Stimulated activated naive B cell treated with anti-CD40 and anti-IgM and Interleukin-4, amounts not matched to agents 10 μg/mL and 1 μg/mL and 100 μg/mL, for 72 hours (primary cell): ENCODE measurements at regions not wholly inside any gene's neighbourhood (a gene's known extent, or its start where the extent isn't known, plus 50 kb on each side); places are given as distances from the start of the nearest gene placed in this dataset.

Source experiments
- ATAC-seq, 2 donors: fragments of 150-1000 bp; cut with Tn5 transposase; replicated peaks; 2 replicates each; pipeline ENCODE4 v1.10.0; 2021; ENCODE audit warnings: moderate library complexity in 1 of 2
- DNase-seq: peaks from one replicate; pipeline ENCODE4 v3.0.0; 2021
- H3K27ac Mint-ChIP-seq: one replicate; pipeline ENCODE4 v1.8.0; 2022; ENCODE audit warnings: mild to moderate bottlenecking, mixed read lengths
- H3K27me3 Mint-ChIP-seq, 2 donors: one replicate each; pipeline ENCODE4 v1.8.0; 2022; ENCODE audit warnings: mixed read lengths in 2 of 2
- H3K36me3 Mint-ChIP-seq, 2 donors: one replicate each; pipeline ENCODE4 v1.8.0; 2022; ENCODE audit warnings: mixed read lengths in 2 of 2, mild to moderate bottlenecking in 1 of 2
- H3K4me1 Mint-ChIP-seq, 2 donors: one replicate each; pipeline ENCODE4 v1.8.0; 2022; ENCODE audit warnings: mixed read lengths in 2 of 2, mild to moderate bottlenecking in 1 of 2
- H3K4me3 Mint-ChIP-seq, 2 donors: one replicate each; pipeline ENCODE4 v1.8.0; 2022; ENCODE audit warnings: mild to moderate bottlenecking in 2 of 2, mixed read lengths in 2 of 2, moderate library complexity in 1 of 2
- H3K9me3 Mint-ChIP-seq, 2 donors: one replicate each; pipeline ENCODE4 v1.8.0; 2022; ENCODE audit warnings: mixed read lengths in 2 of 2, mild to moderate bottlenecking in 1 of 2

DNA sequence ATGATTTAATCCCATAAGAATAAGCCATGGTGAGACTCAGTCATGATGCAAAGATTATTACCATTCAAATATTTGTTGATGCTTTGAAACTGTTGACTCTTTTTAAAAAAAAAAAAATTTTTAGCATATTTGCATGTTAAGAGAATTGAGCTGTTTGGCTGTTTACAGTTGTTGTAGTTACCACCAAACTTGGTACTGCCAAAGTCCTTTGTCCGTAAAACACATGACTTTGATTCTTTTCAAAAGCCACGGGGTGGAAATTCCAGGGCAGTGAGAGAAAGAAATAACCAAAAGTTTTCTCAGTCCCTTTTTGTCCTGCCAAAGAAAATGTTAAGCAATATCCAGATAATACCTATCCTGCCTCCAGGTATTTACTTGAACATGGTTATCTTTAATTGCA, 474.8 kb downstream of the METTL4 start:
- Mint-ChIP-seq H3K4me1 (peaks cover 0 to under 1% of the 10 kb centered on the region in 2 donors), H3K4me3 (no peak overlapping the region), H3K27ac (no peak overlapping the region), H3K36me3 (no peaks in the 10 kb centered on the region), H3K27me3 (no peaks in the 10 kb centered on the region), H3K9me3 (peaks cover 0 to 1% of the 10 kb centered on the region in 2 donors)
- DNase-seq: no peak
- ATAC-seq: no peak

DNA sequence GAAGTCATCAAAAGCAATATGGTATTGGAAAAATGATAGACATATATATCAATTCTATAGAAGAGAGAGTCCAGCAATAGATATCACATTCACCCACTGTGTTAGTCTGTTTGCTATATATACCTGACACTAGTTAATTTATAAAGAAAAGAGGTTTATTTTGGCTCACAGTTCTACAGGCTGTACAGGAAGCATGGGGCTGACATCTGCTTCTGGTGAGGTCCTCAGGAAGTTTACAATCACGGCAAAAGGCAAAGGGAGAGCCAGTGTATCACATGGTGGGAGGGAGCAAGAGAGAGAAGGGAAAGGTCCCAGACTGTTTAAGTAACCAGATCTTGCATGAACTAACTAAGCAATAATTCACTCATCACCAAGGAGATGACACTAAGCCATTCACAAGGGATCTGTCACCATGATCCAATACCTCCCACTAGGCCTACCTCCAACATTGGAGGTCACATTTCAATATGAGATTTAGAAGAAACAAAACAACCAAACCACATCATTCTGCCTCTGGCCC, 470.6 kb downstream of the METTL4 start:
- Mint-ChIP-seq H3K4me1 (peaks cover 7 to 8% of the 10 kb centered on the region in 2 donors), H3K27me3 (peaks cover 0 to 6% of the 10 kb centered on the region in 2 donors), H3K9me3 (peaks cover 0 to 1% of the 10 kb centered on the region in 2 donors), H3K36me3 (no peaks in the 10 kb centered on the region), H3K27ac (no peak overlapping the region), H3K4me3 (no peak overlapping the region)
- ATAC-seq (no peak), DNase-seq (no peak)

DNA sequence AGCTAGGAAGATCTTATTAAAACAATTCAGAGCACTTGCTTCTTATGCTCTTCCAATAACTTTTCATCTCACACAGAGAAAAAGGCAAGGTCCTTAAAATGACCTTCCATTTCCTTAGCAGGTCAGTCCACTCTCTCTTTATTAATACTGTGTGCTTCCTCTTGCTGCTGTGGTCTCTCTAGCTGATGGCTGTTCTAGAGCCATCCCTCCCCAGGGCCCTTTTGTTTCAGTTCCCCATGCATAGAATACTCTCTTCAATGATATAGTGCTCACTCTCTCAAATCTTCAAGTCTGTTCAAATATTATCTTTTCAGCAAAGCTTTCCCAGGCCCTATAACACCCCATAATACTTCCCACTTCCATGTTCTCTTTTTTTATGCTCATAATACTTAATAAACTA, 469.3 kb downstream of the METTL4 start:
- H3K27ac Mint-ChIP-seq: no peak overlapping the region
- H3K27me3 Mint-ChIP-seq: peaks cover 0 to 6% of the 10 kb centered on the region in 2 donors
- H3K9me3 Mint-ChIP-seq: peaks cover 0 to 1% of the 10 kb centered on the region in 2 donors
- peaks cover 7 to 8% of the 10 kb centered on the region in 2 donors for H3K4me1 Mint-ChIP-seq
- ATAC-seq (peak; percentile 96 to 97), DNase-seq (no peak)
- no peaks in the 10 kb centered on the region for H3K36me3 Mint-ChIP-seq
- H3K4me3 Mint-ChIP-seq: no peak overlapping the region

DNA sequence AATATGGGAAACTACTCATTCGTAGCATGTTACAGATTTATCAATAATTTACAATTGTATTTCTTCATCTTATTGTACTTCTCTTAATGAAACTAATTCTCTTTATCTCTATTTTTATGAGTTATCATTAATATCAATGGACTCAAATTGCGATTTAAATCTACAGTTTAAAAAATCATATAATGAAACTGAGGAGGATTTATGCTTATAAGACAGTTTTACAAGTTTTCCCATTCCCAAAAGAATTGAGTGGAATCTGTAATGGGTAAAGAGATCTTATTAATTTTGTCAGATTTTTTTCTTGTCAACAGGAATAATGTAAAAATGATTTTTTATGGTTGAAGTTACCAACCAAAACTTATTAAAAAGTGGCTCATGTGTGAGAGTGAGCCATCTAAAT, 468.0 kb downstream of the METTL4 start:
- H3K36me3 Mint-ChIP-seq: no peaks in the 10 kb centered on the region
- DNase-seq: no peak
- peaks cover 0 to 1% of the 10 kb centered on the region in 2 donors for H3K9me3 Mint-ChIP-seq
- no peak overlapping the region for H3K4me3 Mint-ChIP-seq
- ATAC-seq: no peak
- no peak overlapping the region for H3K27ac Mint-ChIP-seq
- H3K4me1 Mint-ChIP-seq: peaks cover 7 to 8% of the 10 kb centered on the region in 2 donors
- peaks cover 0 to 6% of the 10 kb centered on the region in 2 donors for H3K27me3 Mint-ChIP-seq

DNA sequence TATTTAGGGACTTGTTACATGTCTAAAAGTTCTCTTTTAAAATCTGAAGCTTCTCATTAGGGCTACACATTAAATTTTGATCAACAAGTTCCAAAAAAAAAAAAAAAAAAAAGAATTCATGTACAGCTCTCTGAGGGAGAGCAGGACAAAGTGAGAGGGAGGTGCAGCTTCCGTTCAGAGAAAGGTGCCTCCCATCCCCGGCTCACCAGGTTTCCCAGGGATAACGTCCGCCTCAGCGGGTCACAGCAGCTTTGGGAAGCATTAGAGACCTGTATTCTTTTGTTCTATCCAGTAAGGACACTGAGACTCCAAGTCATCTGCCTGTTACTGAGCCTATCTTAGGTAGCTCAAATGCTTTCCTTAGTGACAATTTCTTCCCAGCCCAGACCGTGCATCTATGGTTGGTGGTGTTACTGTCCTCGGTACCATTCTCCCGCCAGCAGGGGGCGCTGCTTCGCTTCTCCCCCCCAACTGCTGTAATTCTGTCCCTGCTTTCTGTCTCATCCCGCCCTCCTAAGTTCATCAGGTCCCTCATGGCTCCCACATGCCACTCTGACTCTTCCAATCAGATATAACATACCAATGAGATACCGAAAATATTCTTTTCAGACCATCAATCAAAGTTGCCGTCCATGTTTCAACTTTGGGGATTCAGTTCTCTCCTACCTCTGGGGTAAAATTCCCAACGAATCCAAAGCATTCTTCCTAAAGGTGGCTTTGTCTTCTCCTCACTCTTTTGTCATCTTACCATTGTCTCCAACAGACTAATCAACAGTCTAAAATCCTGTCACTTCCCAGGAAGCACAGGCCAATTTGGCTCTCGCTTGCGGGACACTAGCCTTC, 466.5 kb downstream of the METTL4 start:
- Mint-ChIP-seq H3K27ac (no peak overlapping the region), H3K36me3 (no peaks in the 10 kb centered on the region), H3K27me3 (peaks cover 0 to 13% of the 10 kb centered on the region in 2 donors), H3K4me3 (no peak overlapping the region), H3K4me1 (peaks cover 7 to 8% of the 10 kb centered on the region in 2 donors), H3K9me3 (peaks cover 0 to 1% of the 10 kb centered on the region in 2 donors)
- peak; percentile 76 to 80 for ATAC-seq
- no peak for DNase-seq

DNA sequence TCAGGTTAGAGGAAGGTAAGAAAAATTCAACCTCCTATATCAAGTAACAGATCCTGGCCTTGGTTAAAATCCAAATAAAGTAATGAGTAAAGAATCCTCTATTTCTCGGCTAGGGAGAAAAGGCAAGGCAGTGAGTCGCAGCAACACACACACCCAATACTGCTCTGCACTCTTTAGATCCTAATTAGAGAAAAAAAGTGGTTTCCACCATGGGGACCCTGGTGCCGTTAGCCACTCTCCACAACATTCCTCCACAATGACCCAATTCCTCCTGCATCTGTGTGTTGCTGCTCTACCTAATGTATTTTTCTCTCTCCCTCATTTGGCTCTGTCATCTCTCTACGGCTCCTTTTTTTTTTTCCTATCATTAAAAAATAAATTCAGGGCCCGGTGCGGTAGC, 462.7 kb downstream of the METTL4 start:
- DNase-seq: no peak
- peaks cover 4 to 30% of the 10 kb centered on the region in 2 donors for H3K27me3 Mint-ChIP-seq
- H3K36me3 Mint-ChIP-seq: no peaks in the 10 kb centered on the region
- H3K9me3 Mint-ChIP-seq: no peaks in the 10 kb centered on the region
- no peak overlapping the region for H3K27ac Mint-ChIP-seq
- no peak for ATAC-seq
- H3K4me1 Mint-ChIP-seq: peaks cover 0 to 2% of the 10 kb centered on the region in 2 donors
- H3K4me3 Mint-ChIP-seq: no peak overlapping the region

DNA sequence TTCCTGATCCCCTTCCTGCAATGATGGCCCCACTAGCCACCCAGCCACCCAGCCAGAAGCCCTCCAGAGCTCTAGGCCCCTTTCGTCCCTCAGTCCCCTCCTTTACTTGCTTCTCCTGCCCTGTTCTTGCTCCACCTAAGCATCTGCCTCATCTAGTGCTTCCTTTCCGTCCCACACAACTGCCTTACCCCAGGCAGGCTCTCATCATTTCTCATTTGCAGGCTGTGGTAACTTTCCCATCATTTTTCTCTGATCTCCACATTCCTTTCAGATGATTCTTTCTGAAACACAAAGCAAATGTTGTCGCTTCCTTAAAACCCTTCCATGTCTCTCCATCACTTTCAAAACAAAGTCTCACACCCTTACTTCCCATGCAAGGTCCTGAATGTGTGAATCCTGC, 459.8 kb downstream of the METTL4 start:
- Mint-ChIP-seq H3K4me3 (no peak overlapping the region), H3K36me3 (no peaks in the 10 kb centered on the region), H3K9me3 (no peaks in the 10 kb centered on the region), H3K27me3 (peaks cover 12 to 39% of the 10 kb centered on the region in 2 donors), H3K4me1 (no peaks in the 10 kb centered on the region), H3K27ac (no peak overlapping the region)
- DNase-seq (no peak), ATAC-seq (no peak)

DNA sequence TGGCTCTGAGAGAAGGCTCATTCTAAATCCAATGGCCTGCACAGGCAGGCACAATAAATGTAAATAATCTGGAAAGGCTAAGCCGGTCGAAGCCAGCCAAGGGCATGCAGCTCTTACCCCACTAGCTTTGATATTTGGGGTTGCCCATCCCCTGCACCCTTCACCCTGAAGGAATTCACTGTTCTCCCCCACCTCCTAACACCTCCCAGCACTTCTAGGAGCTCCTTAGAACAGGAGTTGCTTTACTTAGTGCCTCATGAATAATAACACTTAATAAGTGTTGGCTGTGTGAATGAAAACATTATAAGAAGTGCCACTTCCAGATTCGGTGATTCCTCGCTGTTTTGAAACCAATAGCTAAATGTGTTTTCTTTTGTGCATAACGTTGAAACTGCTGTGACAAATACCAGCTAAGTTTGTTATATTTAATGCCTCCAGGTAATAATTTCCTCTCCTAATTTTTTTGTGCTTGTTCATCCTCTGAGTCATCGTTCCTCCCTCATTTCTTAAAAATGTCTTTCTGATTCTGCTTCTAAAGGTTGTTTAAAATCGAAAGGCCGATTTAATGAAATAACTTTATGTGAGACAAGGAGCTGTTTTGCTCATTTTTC, 458.8 kb downstream of the METTL4 start:
- DNase-seq: no peak
- H3K36me3 Mint-ChIP-seq: no peaks in the 10 kb centered on the region
- ATAC-seq: no peak
- H3K27me3 Mint-ChIP-seq: peaks cover 12 to 39% of the 10 kb centered on the region in 2 donors
- no peaks in the 10 kb centered on the region for H3K4me1 Mint-ChIP-seq
- H3K27ac Mint-ChIP-seq: no peak overlapping the region
- H3K9me3 Mint-ChIP-seq: no peaks in the 10 kb centered on the region
- no peak overlapping the region for H3K4me3 Mint-ChIP-seq

DNA sequence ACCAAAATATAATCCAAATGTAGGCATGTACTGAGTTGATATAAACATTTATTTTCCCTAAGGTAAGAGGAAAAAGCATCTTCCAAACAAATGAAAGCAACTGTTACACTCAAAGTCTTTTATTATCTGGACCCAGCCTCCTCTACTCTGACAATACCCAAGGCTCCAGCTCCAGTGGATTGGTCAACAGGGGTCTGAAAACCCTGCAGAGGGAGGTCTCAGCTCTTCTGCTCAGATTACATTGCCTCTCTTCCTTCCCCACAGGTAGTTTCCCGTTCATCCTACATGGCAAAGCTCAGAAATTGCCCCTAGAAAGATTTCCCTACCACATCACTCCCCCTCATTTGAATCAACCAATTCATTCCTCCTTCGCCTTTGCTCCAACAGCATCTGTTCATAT, 457.0 kb downstream of the METTL4 start:
- Mint-ChIP-seq H3K27ac (no peak overlapping the region), H3K9me3 (no peaks in the 10 kb centered on the region), H3K36me3 (no peaks in the 10 kb centered on the region), H3K27me3 (peaks cover 12 to 35% of the 10 kb centered on the region in 2 donors), H3K4me1 (no peaks in the 10 kb centered on the region), H3K4me3 (no peak overlapping the region)
- no peak for DNase-seq
- ATAC-seq: no peak

DNA sequence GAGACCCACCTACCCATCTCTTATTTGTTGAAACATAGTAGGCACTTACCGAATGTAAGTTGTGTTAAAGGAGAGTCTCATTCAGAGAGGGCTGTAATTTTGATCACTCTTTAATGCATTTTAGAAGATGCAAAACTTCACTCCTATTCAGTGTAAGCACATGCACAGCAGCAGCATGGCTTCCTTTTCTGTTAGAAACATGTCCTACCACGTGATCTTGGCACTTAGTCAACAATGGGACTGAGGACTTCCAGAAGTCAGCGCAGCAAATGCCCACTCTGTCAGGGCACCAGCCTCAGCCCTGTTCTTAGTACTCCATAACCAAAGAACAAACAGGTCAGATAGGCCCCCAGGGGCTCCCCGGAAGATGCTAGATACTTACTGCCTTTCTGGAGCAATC, 456.5 kb downstream of the METTL4 start:
- no peak overlapping the region for H3K4me3 Mint-ChIP-seq
- H3K4me1 Mint-ChIP-seq: no peaks in the 10 kb centered on the region
- H3K36me3 Mint-ChIP-seq: no peaks in the 10 kb centered on the region
- H3K9me3 Mint-ChIP-seq: no peaks in the 10 kb centered on the region
- DNase-seq (no peak), ATAC-seq (no peak)
- H3K27ac Mint-ChIP-seq: no peak overlapping the region
- peaks cover 12 to 33% of the 10 kb centered on the region in 2 donors for H3K27me3 Mint-ChIP-seq

DNA sequence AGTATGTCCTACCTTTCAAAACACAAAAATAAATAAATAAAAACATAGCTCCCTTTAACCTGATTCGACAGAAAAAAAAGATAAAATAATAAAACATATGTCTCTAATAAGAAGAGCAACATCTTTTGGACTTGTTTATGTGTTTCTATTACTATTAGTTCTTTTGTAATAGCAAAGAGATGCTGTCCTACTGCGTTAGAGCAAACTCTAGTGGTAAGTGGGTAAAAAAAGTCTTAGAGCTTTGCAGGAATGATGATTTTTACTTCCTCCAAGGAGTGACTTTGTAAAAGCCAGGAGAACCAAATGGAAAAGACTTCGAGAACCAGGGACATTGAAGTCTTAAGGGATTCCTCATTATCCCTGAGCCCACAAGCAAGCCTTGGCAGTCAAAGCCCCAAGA, 450.1 kb downstream of the METTL4 start:
- no peaks in the 10 kb centered on the region for H3K27me3 Mint-ChIP-seq
- no peaks in the 10 kb centered on the region for H3K9me3 Mint-ChIP-seq
- no peak overlapping the region for H3K27ac Mint-ChIP-seq
- H3K4me1 Mint-ChIP-seq: no peaks in the 10 kb centered on the region
- no peaks in the 10 kb centered on the region for H3K36me3 Mint-ChIP-seq
- H3K4me3 Mint-ChIP-seq: no peak overlapping the region
- ATAC-seq: no peak
- DNase-seq: no peak

DNA sequence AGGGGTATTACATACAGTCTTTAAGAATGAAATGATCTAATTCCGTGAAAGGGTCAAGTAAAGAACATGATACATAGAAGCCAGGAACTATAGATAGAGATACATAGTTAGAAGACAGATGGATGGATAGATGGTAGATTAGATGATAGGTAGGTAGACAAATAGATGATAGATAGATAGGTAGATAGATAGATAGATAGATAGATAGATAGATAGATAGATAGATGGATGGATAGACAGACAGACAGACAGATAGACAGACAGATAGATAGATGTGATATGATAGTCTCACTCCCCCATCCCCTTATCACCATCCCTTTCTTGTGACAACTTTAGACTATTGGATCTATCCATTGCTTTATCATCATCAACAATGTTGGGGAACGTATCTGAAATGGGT, 448.2 kb downstream of the METTL4 start:
- Mint-ChIP-seq H3K9me3 (peaks cover 2 to 3% of the 10 kb centered on the region in 2 donors), H3K4me3 (no peak overlapping the region), H3K27me3 (peaks cover 9 to 11% of the 10 kb centered on the region in 2 donors), H3K36me3 (no peaks in the 10 kb centered on the region), H3K4me1 (no peaks in the 10 kb centered on the region), H3K27ac (no peak overlapping the region)
- no peak for DNase-seq
- no peak for ATAC-seq

DNA sequence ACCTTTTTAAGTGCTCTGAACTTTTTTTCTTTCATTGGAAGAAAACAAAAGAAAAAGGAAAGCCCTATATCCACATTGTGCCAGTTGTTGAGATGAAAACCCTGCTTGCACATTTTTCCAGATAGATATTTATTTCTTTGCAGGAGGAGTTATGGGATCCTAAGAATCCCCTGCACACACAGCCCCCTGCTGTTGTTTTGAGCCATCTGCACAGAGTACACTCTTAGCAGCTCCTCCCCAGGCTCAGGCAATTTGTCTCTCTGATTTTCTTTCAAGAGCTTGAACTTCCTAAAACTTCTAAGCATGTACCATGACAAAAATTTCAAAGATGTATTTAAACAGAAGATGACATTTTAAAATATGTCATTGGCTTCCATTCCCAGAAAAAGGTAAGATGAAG, 436.9 kb downstream of the METTL4 start:
- peaks cover 0 to 5% of the 10 kb centered on the region in 2 donors for H3K9me3 Mint-ChIP-seq

DNA sequence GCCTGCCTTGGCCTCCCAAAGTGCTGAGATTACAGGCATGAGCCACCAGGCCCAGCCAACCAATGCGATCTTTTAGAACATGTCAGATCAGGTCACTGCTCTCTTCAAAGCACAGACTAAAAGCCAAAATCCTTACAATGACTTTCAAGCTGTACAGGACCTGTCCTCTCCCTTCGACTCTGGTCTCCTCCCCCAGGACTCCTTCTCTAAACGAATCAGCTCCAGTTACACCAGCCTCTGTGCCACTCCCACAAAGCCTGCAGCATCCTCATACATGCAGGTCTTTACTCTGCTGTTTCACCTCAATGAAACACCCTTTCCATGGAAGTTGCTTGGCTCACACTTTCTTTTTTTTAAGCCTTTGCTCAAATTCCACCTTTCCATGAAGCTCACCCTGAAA, 436.0 kb downstream of the METTL4 start:
- Mint-ChIP-seq H3K4me1 (no peaks in the 10 kb centered on the region), H3K9me3 (peaks cover 0 to 5% of the 10 kb centered on the region in 2 donors), H3K36me3 (no peaks in the 10 kb centered on the region), H3K27me3 (peaks cover 5 to 14% of the 10 kb centered on the region in 2 donors), H3K4me3 (no peak overlapping the region), H3K27ac (no peak overlapping the region)
- no peak for ATAC-seq
- DNase-seq: no peak

More for the DNA sequence above, 436.9 kb downstream of the METTL4 start:
- DNase-seq (no peak), ATAC-seq (no peak)
- H3K4me1 Mint-ChIP-seq: no peaks in the 10 kb centered on the region
- no peak overlapping the region for H3K4me3 Mint-ChIP-seq
- H3K36me3 Mint-ChIP-seq: no peaks in the 10 kb centered on the region
- peaks cover 5 to 14% of the 10 kb centered on the region in 2 donors for H3K27me3 Mint-ChIP-seq
- no peak overlapping the region for H3K27ac Mint-ChIP-seq

DNA sequence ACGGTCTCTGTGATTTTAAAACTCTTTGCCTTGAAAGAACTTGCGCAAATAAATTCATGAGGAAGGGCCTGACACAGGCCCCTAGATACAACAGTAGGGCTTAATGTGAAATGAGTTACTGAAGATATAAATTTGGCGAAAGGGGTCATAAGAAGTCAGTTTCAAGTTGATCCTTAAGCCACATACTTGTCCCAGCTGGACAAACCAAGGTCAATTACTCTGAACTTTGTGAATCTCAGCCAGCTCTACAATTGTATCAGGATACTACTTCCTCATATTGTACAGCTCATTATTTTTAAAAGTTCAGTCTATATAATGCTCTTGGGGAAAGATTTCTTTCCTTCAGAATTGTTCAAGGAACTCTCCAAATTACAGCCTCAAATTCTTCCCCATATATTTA, 432.8 kb downstream of the METTL4 start:
- no peaks in the 10 kb centered on the region for H3K9me3 Mint-ChIP-seq

More for the DNA sequence above, 432.8 kb downstream of the METTL4 start:
- DNase-seq (no peak), ATAC-seq (no peak)
- H3K36me3 Mint-ChIP-seq: no peaks in the 10 kb centered on the region
- H3K4me3 Mint-ChIP-seq: no peak overlapping the region
- no peaks in the 10 kb centered on the region for H3K4me1 Mint-ChIP-seq
- peaks cover 5 to 9% of the 10 kb centered on the region in 2 donors for H3K27me3 Mint-ChIP-seq
- no peak overlapping the region for H3K27ac Mint-ChIP-seq
